ENCODE measurements at regions not wholly inside any gene's neighbourhood (a gene's known extent, or its start where the extent isn't known, plus 50 kb on each side); places are given as distances from the start of the nearest gene placed in this dataset.
A peak's percentile ranks its signal among the peaks of the same experiment; 100 is the strongest.
"Not testable (repeated sequence)": the region's sequence is repeated elsewhere in the genome, so short reads cannot be mapped to it uniquely, and the experiment has no call there.

GRCh38 chr1:157209514-157209913 lies 71.3 kb upstream of the ETV3 start:
- DNase-seq: no peak

GRCh38 chr1:157205982-157206381 lies 67.8 kb upstream of the ETV3 start:
- DNase-seq: not testable (repeated sequence)

GRCh38 chr1:157203166-157203565 lies 65.0 kb upstream of the ETV3 start:
- DNase-seq: no peak

- DNase-seq: no peak
Measured at GRCh38 chr1:157202331-157202730, 64.1 kb upstream of the ETV3 start.

- DNase-seq: peak; percentile 21
Measured at GRCh38 chr1:157201767-157202166, 63.6 kb upstream of the ETV3 start.

GRCh38 chr1:157200451-157200850 lies 62.3 kb upstream of the ETV3 start:
- DNase-seq: peak; percentile 38

- DNase-seq: peak; percentile 84
Measured at GRCh38 chr1:157199421-157199755, 61.2 kb upstream of the ETV3 start.

GRCh38 chr1:157198619-157199420 lies 60.6 kb upstream of the ETV3 start:
- peak; percentile 76 for DNase-seq

GRCh38 chr1:157197906-157198435 lies 59.8 kb upstream of the ETV3 start:
- peak; percentile 29 for DNase-seq

GRCh38 chr1:157196670-157197456 lies 58.7 kb upstream of the ETV3 start:
- peak; percentile 51 for DNase-seq

GRCh38 chr1:157196245-157196543 lies 58.0 kb upstream of the ETV3 start:
- peak; percentile 44 for DNase-seq

GRCh38 chr1:157195521-157196244 lies 57.5 kb upstream of the ETV3 start:
- DNase-seq: peak; percentile 45

- DNase-seq: peak; percentile 48
Measured at GRCh38 chr1:157194731-157195520, 56.7 kb upstream of the ETV3 start.

- peak; percentile 87 for DNase-seq
Measured at GRCh38 chr1:157193702-157194391, 55.7 kb upstream of the ETV3 start.

GRCh38 chr1:157193219-157193618 lies 55.0 kb upstream of the ETV3 start:
- peak; percentile 32 for DNase-seq

- DNase-seq: peak; percentile 41
Measured at GRCh38 chr1:157189986-157190982, 52.1 kb upstream of the ETV3 start.

- DNase-seq: peak; percentile 35
Measured at GRCh38 chr1:157189096-157189495, 50.9 kb upstream of the ETV3 start.

Measured in islet precursor cell (in vitro differentiated cells).